ENCODE measurements at regions not wholly inside any gene's neighbourhood (a gene's known extent, or its start where the extent isn't known, plus 50 kb on each side); places are given as distances from the start of the nearest gene placed in this dataset.

GRCh38 chr5:51034222-51034901, 348.9 kb upstream of the ISL1 start:
- DNase-seq (ENCODE audit: low read depth in 2 of 2): no peak

DNA sequence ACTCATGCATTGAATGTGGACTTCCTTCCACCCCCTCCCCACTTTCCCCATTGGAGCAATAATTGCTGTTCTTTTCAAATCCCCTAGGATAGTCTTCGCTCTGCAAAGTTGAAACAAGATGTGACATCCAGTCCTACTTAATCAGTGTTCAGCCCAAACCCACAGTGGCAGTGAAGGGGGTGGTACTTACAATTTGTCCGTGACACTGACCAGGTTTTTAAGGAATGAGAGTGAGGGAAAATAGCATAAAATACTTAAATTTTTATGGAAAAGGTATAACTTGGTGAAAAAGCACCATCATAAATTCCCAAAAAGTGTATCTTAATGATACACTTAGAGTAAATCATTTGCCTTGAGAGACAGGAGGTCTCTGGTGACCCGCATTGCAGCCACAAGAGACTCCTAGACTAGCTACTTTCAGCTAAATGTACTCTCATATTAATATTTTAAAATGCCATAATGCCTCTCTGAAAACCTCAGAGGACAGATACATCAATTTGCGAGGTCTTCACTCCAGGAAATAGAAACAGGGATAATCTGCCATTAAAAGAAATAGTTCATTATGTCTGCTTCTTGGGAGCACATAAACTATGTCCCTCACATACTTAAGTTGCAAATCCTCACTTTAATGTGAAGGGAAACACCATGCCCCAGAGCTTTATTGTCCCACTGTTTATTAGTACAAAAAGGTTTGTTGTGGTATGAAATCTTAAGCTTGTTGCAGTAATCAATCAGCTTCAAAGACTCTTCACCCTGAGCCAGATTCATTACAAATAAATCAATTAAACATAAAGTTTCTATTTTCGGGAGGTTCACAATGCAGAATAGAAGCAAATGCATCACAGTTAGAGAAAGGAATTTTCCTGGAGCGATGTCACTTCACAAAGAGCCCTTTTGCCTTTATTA, 343.6 kb upstream of the ISL1 start:
- DNase-seq (ENCODE audit: low read depth in 2 of 2): no peak

GRCh38 chr5:51043745-51044144, 339.5 kb upstream of the ISL1 start:
- DNase-seq (ENCODE audit: low read depth in 2 of 2): no peak

GRCh38 chr5:51047369-51047768, 335.9 kb upstream of the ISL1 start:
- DNase-seq (ENCODE audit: low read depth in 2 of 2): no peak

GRCh38 chr5:51053361-51053760, 329.9 kb upstream of the ISL1 start:
- no peak for DNase-seq (ENCODE audit: low read depth in 2 of 2)

GRCh38 chr5:51060953-51061352, 322.3 kb upstream of the ISL1 start:
- no peak for DNase-seq (ENCODE audit: low read depth in 2 of 2)

GRCh38 chr5:51072937-51073336, 310.3 kb upstream of the ISL1 start:
- no peak for DNase-seq (ENCODE audit: low read depth in 2 of 2)

DNA sequence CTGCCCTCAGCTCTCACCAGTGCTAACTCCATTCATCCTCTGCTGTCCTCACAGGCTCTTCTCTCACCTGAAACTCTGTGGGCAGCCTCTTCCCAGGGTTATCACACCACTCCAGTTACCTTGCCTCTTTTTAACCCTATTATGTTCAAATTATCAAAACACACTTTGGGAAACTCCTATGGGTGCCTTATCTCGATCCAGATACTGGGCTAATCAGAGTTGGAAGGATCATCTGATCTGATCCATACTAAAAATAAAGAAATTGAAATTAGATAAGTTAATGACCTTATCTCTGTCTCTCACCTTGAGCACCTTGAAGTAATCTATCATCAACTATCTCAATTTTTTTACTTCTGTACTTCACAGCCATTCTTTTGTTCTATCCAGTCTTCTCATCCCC, 300.5 kb upstream of the ISL1 start:
- no peak for DNase-seq (ENCODE audit: low read depth in 2 of 2)

GRCh38 chr5:51091816-51092215, 291.4 kb upstream of the ISL1 start:
- no peak for DNase-seq (ENCODE audit: low read depth in 2 of 2)

DNA sequence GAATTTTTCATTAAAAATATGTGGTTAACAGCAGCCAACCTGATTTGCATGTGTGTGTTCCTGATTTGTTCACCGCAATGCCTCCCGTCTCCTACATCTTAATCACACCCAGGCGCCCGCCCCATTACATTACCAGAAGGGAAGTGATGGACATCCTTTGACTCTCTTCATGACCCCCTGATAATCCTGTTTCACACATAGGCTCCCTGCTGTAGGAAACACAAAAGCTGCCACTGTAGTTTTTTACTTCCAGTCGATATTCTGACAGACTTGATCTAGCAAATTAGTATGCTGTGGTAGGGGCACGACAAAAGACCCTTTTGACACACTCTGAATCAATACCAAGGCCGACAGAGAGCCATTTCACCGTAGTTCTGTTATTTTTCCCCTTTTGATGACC, 287.8 kb upstream of the ISL1 start:
- no peak for DNase-seq (ENCODE audit: low read depth in 2 of 2)

GRCh38 chr5:51096859-51097258, 286.4 kb upstream of the ISL1 start:
- no peak for DNase-seq (ENCODE audit: low read depth in 2 of 2)

DNA sequence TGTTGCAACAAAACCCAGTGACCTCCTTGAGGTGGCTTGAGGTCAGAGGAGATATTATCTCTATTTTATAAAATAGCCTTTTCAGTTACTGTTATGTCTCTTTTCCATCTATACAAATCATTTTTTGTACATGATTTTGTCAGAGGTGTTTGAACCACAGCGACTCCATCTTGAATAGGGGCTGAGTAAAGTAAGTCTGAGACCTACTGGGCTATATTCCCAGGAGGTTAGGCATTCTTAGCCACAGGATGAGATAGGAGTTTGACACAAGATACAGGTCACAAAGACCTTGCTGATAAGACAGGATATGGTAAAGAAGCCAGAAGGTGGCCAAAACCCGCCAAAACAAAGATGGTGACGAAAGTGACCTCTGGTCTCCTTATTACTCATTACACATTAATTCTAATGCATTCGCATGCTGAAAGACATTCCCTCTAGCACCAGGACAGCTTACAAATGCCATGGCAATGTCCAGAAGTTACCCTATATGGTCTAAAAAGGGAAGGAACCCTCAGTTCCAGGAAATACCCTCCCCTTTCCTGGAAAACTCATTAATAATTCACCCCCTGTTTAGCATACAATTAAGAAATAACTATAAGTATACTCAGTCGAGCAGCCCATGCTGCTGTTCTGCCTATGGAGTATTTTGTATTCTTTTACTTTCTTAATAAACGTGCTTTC, 283.9 kb upstream of the ISL1 start:
- no peak for DNase-seq (ENCODE audit: low read depth in 2 of 2)

DNA sequence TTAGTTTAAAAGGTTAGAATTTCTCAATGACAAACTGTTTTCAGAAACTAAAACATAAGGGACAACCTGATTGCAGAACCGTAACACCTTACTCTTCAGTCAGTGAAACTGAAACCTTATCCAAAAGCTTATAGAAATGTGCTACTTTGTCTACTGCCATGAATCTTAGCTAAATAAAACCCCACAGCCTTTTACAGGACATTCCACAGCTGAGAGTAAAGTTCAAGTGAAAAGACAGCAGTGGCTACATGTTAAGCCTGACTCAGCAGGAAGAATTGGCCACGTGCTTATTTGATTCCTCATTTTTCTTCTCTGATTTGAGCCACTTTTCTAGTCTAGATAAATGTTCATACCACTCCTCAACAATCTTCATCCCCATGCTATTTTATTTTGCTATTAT, 278.7 kb upstream of the ISL1 start:
- no peak for DNase-seq (ENCODE audit: low read depth in 2 of 2)

GRCh38 chr5:51109786-51110410, 273.4 kb upstream of the ISL1 start:
- DNase-seq (ENCODE audit: low read depth in 2 of 2): no peak

GRCh38 chr5:51131266-51131665, 252.0 kb upstream of the ISL1 start:
- no peak for DNase-seq (ENCODE audit: low read depth in 2 of 2)

DNA sequence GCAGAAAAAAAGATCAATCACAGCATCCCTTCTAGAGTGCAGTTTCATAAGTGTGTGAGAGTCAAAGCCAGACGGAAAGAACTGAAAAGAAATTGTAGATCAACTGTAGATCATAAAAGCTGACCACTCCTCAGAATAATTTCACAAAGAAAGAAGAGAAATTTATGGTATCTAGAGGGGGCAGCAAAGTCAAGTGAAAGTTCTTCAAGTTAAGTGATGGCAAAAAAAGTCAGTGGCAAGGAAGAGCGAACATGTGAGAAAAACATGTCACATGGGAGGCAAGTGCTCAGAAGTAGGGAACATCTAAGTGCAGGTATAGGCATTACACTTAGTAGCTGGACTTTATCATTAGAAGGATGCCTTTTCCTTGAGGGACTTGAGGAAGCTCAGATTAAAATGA, 245.1 kb upstream of the ISL1 start:
- no peak for DNase-seq (ENCODE audit: low read depth in 2 of 2)

DNA sequence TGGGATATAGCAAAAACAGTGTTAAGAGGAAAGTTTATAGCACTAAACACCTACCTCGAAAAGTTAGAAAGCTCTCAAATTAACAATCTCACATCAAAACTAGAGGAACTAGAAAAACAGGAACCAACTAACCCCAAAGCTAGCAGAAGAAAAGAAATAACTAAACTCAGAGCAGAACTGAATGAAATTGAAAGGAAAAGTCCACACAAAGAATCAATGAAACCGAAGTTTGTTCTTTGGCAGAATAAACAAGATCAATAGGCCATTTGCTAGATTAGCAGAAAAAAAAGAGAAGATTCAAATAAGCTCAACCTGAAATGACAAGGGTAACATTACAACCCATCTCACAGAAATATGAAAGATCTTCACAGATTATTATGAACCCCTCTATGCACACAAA, 234.8 kb upstream of the ISL1 start:
- DNase-seq (ENCODE audit: low read depth in 2 of 2): no peak

DNA sequence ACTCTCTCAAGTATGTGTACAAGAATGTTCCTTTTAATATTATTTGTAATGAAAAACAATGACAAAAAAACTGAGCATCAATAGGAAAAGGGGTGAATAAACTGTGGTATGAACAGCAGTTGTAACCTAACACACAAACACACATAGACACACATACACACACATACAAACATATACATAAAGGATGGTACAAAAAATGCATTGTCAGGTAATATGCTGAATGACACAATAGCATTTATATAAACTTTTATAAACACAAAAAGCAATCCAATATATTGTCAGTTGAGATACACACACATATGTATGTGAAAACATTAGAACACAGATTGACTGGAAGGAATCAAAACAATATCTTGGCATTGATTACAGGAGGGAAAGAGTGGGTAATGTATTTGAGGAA, 227.0 kb upstream of the ISL1 start:
- no peak for DNase-seq (ENCODE audit: low read depth in 2 of 2)

GRCh38 chr5:51156838-51157237, 226.4 kb upstream of the ISL1 start:
- no peak for DNase-seq (ENCODE audit: low read depth in 2 of 2)

DNA sequence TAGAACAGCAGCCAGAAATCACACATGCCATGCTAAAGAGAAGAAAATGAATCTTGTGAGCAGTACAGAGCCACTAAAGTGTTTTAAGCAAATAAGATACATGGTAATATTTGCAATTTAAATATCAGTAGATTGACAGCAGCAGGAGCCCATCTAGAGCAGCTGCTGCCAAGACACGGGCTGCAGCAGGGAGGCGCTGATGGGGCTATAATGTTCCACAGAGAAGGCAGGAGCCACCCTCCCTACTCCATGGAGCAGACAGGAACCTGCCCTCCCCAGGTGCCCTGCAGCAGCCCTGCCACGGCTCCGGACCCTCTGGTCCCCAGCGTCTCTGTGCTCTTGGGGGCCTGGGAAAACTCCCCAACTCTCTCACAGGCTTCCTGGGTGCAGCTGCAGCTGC, 224.1 kb upstream of the ISL1 start:
- DNase-seq (ENCODE audit: low read depth in 2 of 2): no peak

GRCh38 chr5:51159606-51160005, 223.6 kb upstream of the ISL1 start:
- DNase-seq (ENCODE audit: low read depth in 2 of 2): no peak

GRCh38 chr5:51162245-51162644, 221.0 kb upstream of the ISL1 start:
- no peak for DNase-seq (ENCODE audit: low read depth in 2 of 2)

Measured in fibroblast of skin of left quadriceps (primary cell).